ENCODE measurements at regions not wholly inside any gene's neighbourhood (a gene's known extent, or its start where the extent isn't known, plus 50 kb on each side); places are given as distances from the start of the nearest gene placed in this dataset.

GRCh38 chrX:3780564-3780963 is 67.1 kb upstream of the PRKX start:
- no peak for DNase-seq (ENCODE audit: low read depth)

GRCh38 chrX:3779546-3779945 is 66.1 kb upstream of the PRKX start:
- DNase-seq (ENCODE audit: low read depth): no peak

- no peak for DNase-seq (ENCODE audit: low read depth)
Observed at GRCh38 chrX:3777416-3777815, 64.0 kb upstream of the PRKX start.

GRCh38 chrX:3771766-3772165 is 58.3 kb upstream of the PRKX start:
- DNase-seq (ENCODE audit: low read depth): no peak

- no peak for DNase-seq (ENCODE audit: low read depth)
Observed at GRCh38 chrX:3768881-3769280, 55.4 kb upstream of the PRKX start.
